Sigmoid colon (tissue), 4 donors: ENCODE measurements at regions not wholly inside any gene's neighbourhood (a gene's known extent, or its start where the extent isn't known, plus 50 kb on each side); places are given as distances from the start of the nearest gene placed in this dataset.

Experiments used
- POLR2A ChIP-seq, 2 donors: fragments of 450-650 bp; IDR thresholded peaks; one replicate each; pipeline ENCODE4 v1.6.1; 2016; ENCODE audit warnings: antibody characterized with exemption in 2 of 2, mild to moderate bottlenecking in 2 of 2, moderate library complexity in 2 of 2
- POLR2AphosphoS5 ChIP-seq, 4 donors: sonication (generic); formaldehyde crosslinking; IDR thresholded peaks; one replicate each; pipeline ENCODE4 v1.6.1; 2017; ENCODE audit warnings: antibody characterized with exemption in 4 of 4
- TF ChIP-seq, protein P1 (sequence below), 4 experiments: fragments of 450-650 bp in 3 of 4; fragments of 200-600 bp in 1 of 4; IDR thresholded peaks; one replicate each; pipeline ENCODE4 v1.5.1; 2016 to 2019; ENCODE audit warnings: antibody characterized with exemption in 4 of 4, mild to moderate bottlenecking in 3 of 4, moderate library complexity in 2 of 4

DNA sequence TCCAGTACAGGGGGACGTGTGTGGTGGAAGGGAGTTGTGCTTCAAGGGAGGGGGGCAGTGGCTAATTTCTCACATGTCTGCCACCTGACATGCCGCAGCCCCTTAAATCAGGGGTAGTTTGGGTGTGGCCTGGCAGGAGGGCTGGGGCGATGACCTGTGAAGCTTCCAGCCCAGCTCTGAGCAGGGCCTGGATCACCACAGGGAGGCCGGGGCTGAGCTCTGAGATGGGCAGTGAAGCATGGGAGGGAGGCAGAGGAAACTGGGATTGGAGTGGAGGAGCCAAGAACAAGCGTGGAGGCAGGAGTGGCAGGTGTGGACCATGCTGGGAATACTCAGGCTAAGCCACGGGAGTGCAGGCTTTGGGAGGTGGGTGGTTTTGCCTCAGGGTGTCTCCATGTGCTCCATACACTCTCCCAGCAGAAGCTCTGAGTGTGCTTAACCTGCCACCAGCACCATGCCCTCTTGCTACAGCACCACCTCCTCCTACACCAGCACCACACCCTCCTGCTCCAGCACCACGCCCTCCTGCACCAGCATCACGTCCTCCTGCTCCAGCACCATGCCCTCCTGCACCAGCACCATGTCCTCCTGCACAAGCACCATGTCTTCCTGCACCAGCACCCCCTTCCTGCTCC, 99.3 kb upstream of the SHH start:
- TF ChIP-seq, protein P1, sequence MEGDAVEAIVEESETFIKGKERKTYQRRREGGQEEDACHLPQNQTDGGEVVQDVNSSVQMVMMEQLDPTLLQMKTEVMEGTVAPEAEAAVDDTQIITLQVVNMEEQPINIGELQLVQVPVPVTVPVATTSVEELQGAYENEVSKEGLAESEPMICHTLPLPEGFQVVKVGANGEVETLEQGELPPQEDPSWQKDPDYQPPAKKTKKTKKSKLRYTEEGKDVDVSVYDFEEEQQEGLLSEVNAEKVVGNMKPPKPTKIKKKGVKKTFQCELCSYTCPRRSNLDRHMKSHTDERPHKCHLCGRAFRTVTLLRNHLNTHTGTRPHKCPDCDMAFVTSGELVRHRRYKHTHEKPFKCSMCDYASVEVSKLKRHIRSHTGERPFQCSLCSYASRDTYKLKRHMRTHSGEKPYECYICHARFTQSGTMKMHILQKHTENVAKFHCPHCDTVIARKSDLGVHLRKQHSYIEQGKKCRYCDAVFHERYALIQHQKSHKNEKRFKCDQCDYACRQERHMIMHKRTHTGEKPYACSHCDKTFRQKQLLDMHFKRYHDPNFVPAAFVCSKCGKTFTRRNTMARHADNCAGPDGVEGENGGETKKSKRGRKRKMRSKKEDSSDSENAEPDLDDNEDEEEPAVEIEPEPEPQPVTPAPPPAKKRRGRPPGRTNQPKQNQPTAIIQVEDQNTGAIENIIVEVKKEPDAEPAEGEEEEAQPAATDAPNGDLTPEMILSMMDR (IDR thresholded peaks at IDR 0.05), result no peak
- no peak for TF ChIP-seq POLR2AphosphoS5 (IDR thresholded peaks at IDR 0.05)
- no peak for TF ChIP-seq POLR2A (IDR thresholded peaks at IDR 0.05)
